ENCODE measurements at regions not wholly inside any gene's neighbourhood (a gene's known extent, or its start where the extent isn't known, plus 50 kb on each side); places are given as distances from the start of the nearest gene placed in this dataset.

DNA sequence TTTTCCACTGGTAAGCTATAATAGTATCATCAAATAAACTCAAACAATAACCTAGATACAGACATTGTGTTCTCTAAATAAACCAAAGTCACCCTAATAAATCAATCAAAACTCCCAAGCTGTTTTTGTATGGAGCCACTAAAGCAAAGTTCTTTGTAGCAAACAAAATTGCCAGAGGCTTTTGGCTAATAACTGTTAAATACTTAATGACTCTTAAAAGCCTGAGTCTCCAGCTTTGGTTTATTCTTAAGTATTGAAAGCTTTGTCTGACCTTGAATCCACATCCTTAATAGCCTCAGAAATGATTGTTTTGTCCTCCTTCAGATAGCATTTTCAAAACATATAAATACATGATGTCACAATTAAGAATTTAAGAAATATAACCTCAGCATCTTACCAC, 725.3 kb downstream of the SI start:
- TF ChIP-seq, protein P1, sequence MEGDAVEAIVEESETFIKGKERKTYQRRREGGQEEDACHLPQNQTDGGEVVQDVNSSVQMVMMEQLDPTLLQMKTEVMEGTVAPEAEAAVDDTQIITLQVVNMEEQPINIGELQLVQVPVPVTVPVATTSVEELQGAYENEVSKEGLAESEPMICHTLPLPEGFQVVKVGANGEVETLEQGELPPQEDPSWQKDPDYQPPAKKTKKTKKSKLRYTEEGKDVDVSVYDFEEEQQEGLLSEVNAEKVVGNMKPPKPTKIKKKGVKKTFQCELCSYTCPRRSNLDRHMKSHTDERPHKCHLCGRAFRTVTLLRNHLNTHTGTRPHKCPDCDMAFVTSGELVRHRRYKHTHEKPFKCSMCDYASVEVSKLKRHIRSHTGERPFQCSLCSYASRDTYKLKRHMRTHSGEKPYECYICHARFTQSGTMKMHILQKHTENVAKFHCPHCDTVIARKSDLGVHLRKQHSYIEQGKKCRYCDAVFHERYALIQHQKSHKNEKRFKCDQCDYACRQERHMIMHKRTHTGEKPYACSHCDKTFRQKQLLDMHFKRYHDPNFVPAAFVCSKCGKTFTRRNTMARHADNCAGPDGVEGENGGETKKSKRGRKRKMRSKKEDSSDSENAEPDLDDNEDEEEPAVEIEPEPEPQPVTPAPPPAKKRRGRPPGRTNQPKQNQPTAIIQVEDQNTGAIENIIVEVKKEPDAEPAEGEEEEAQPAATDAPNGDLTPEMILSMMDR (IDR thresholded peaks at IDR 0.05 in 4 of 5, conservative IDR thresholded peaks at IDR 0.05 in 1 of 5), result no peak
- no peak for TF ChIP-seq POLR2A (IDR thresholded peaks at IDR 0.05)

Data from gastrocnemius medialis (tissue), 4 donors.